ENCODE measurements at regions not wholly inside any gene's neighbourhood (a gene's known extent, or its start where the extent isn't known, plus 50 kb on each side); places are given as distances from the start of the nearest gene placed in this dataset.
"Not testable (repeated sequence)": the region's sequence is repeated elsewhere in the genome, so short reads cannot be mapped to it uniquely, and the experiment has no call there.

DNA sequence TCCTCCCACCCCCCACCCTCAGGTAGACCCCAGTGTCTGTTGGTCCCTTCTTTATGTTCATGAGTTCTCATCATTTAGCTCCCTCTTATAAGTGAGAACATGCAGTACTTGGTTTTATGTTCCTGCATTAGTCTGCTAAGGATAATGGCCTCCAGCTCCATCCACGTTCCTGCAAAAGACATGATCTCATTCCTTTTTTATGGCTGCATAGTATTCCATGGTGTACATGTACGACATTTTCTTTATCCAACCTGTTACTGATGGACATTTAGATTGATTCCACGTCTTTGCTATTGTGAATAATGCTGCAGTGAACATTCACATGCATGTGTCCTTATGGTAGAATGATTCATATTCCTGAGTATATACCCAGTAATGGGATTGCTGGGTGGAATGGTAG lies 87.6 kb upstream of the TBL1X start:
- TF ChIP-seq, protein P1, sequence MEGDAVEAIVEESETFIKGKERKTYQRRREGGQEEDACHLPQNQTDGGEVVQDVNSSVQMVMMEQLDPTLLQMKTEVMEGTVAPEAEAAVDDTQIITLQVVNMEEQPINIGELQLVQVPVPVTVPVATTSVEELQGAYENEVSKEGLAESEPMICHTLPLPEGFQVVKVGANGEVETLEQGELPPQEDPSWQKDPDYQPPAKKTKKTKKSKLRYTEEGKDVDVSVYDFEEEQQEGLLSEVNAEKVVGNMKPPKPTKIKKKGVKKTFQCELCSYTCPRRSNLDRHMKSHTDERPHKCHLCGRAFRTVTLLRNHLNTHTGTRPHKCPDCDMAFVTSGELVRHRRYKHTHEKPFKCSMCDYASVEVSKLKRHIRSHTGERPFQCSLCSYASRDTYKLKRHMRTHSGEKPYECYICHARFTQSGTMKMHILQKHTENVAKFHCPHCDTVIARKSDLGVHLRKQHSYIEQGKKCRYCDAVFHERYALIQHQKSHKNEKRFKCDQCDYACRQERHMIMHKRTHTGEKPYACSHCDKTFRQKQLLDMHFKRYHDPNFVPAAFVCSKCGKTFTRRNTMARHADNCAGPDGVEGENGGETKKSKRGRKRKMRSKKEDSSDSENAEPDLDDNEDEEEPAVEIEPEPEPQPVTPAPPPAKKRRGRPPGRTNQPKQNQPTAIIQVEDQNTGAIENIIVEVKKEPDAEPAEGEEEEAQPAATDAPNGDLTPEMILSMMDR (IDR thresholded peaks at IDR 0.05): not testable (repeated sequence)
- TF ChIP-seq POLR2A (IDR thresholded peaks at IDR 0.05): not testable (repeated sequence)

Data from body of pancreas (tissue), 4 donors.